ENCODE measurements at regions not wholly inside any gene's neighbourhood (a gene's known extent, or its start where the extent isn't known, plus 50 kb on each side); places are given as distances from the start of the nearest gene placed in this dataset.

DNA sequence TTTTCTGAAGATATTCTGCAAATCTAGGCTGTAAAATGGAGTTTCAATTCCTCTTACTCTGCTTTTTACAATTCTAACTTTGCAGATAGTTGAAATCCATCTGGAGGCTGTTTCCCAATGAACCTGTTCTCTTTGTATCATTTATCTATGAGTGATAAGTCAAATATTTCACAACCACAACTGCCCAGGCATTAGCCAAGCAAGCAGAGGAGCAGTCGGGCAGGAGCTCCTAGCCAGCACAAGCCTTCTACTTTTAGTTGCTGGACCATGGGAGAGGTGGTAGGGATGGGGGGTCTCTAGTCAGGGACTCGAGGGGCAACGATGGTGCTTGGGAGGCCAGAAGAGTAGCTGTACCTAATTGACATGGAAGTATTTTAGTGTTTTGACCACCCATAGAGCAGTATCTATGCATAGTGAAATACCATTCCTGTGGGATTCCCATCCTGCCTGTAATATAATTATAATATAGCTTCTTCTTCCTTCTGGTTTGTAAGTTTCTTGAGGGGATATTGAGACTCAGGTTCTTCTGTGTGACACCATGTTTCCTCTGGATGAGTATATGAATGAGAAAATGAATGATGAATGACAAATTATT, 353.5 kb upstream of the IL12A start:
- no peak for DNase-seq (ENCODE audit: low read depth in 4 of 4, low spot score in 2 of 4)

GRCh38 chr3:159637883-159638542, 350.6 kb upstream of the IL12A start:
- no peak for DNase-seq (ENCODE audit: low read depth in 4 of 4, low spot score in 2 of 4)

DNA sequence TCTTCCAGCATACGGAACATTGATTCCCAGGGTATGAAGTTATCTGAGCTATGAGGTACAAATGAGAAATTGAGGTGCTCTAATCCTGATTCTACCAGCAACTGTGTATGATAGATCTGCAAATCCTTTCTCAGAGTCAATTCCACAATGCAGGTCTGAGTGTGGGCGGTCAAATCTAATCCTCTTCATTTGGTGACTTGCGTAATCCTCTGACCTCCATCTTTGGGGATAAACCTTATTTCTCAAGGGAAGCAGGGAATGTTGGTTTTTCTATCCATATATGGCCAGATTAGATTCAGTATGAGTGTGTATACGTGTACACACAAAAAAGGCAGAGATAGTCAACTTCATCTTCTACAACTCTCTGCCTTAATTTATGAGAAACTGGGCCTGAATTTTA, 348.4 kb upstream of the IL12A start:
- DNase-seq (ENCODE audit: low read depth in 4 of 4, low spot score in 2 of 4), result no peak

GRCh38 chr3:159643406-159643805, 345.2 kb upstream of the IL12A start:
- DNase-seq (ENCODE audit: low read depth in 4 of 4, low spot score in 2 of 4), result no peak

DNA sequence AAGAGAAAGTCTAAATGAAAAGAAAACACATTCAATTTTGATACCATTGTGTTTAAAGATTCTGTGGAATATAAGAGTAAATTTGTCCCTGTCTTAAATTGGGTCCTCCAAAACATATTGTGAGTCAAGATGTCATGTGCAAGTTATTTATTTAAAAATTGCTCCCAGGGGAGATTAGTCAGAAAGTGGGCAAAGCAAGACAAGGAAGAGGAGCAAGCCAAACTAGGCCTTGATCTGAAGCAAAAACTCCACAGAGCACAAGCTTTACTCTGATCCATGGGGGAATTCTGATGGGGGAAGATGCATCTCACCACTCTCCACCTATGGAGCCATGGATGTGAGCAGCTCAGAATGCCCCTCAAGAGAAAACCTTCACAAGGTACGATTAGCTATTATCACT, 342.8 kb upstream of the IL12A start:
- no peak for DNase-seq (ENCODE audit: low read depth in 4 of 4, low spot score in 2 of 4)

DNA sequence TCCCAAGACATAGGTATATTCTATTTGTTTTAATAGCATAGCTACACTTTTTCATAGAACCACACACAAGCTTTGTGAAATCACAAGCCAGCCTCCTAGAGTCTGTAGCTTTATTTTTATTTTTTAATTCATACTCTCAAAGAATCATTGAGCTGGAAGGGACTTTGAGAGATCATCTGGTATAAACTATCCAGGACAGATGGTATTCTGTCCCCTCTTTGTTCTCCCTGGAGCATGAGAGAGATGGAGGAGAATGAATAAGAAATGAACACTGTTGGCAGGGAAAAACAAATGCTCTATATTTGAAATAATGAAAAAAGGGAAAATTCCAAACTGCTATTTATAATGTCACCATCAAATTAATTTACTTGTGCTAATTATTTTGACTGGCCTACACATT, 338.7 kb upstream of the IL12A start:
- DNase-seq (ENCODE audit: low read depth in 4 of 4, low spot score in 2 of 4), result no peak

DNA sequence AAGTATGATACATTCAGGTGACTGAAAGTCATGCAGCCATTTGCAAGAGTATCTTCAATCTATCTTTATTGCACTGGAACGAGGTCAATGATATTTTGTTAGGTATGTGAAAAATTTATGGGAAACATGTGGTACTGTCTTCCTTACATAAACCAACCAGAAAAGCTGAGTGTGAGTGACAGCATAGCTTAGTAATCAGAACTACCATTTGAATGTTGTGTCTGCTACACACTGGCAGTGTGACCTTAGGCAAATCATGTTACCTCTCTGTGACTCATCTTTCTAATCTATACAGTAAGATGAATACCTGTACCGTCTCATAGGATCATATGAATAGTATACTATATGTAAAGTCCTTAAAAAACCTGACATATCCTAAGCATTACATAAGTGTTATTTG, 337.9 kb upstream of the IL12A start:
- DNase-seq (ENCODE audit: low read depth in 4 of 4, low spot score in 2 of 4), result no peak

- no peak for DNase-seq (ENCODE audit: low read depth in 4 of 4, low spot score in 2 of 4)
Observed at GRCh38 chr3:159652452-159652851, 336.2 kb upstream of the IL12A start.

GRCh38 chr3:159654183-159655134, 334.2 kb upstream of the IL12A start:
- DNase-seq (ENCODE audit: low read depth in 4 of 4, low spot score in 2 of 4), result no peak

DNA sequence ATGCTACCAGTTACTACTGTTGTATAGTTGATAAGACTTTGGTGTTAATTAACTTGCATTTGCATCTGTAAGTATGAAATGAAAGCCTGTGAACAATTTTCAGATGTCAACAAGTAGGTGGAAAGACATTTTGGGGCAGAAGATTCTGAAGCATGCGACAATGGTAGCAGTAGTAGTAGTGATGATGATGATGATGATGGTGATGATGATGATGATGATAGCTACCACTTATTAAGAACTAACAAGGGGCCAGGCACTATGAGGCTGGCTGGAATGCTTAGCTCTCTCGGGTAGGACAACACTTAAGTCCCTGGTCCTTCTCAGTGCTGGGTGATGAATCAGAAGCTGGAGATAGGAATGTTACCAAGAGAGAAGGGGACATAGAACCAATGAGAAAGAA, 333.4 kb upstream of the IL12A start:
- no peak for DNase-seq (ENCODE audit: low read depth in 4 of 4, low spot score in 2 of 4)

GRCh38 chr3:159657176-159657575, 331.5 kb upstream of the IL12A start:
- no peak for DNase-seq (ENCODE audit: low read depth in 4 of 4, low spot score in 2 of 4)

- DNase-seq (ENCODE audit: low read depth in 4 of 4, low spot score in 2 of 4), result no peak
Observed at GRCh38 chr3:159657629-159658028, 331.0 kb upstream of the IL12A start.

- DNase-seq (ENCODE audit: low read depth in 4 of 4, low spot score in 2 of 4), result no peak
Observed at GRCh38 chr3:159660326-159660725, 328.3 kb upstream of the IL12A start.

- no peak for DNase-seq (ENCODE audit: low read depth in 4 of 4, low spot score in 2 of 4)
Observed at GRCh38 chr3:159660901-159661300, 327.7 kb upstream of the IL12A start.

- no peak for DNase-seq (ENCODE audit: low read depth in 4 of 4, low spot score in 2 of 4)
Observed at GRCh38 chr3:159662549-159662948, 326.1 kb upstream of the IL12A start.

GRCh38 chr3:159664006-159664405, 324.6 kb upstream of the IL12A start:
- no peak for DNase-seq (ENCODE audit: low read depth in 4 of 4, low spot score in 2 of 4)

- no peak for DNase-seq (ENCODE audit: low read depth in 4 of 4, low spot score in 2 of 4)
Observed at GRCh38 chr3:159664653-159665052, 324.0 kb upstream of the IL12A start.

- no peak for DNase-seq (ENCODE audit: low read depth in 4 of 4, low spot score in 2 of 4)
Observed at GRCh38 chr3:159667261-159667660, 321.4 kb upstream of the IL12A start.

- no peak for DNase-seq (ENCODE audit: low read depth in 4 of 4, low spot score in 2 of 4)
Observed at GRCh38 chr3:159668461-159668860, 320.2 kb upstream of the IL12A start.

DNA sequence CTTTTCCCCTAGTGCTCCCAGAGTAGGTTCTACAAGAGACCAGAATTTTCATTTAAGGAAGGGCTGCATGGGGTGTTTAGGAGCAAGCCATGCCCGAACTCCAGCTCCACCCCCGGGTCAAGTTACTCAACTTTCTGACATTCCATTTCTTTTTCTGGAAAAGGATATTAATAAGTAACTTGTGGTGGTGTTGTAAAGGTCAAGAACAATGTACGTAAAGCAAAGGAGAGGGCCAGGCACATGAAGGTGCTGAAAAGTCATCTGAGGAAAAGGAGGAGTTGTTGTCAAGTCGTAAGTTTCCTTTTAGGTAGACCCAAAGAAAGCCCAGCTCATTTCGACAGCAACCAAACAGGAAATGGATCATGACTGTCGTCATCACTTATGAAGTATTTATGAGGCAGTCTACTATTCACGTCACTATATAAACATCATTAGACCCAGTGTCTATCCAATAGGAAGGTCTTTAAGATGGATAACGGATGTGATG, 319.6 kb upstream of the IL12A start:
- peak in 1 of 4 donors; percentile 12 for DNase-seq (ENCODE audit: low read depth in 4 of 4, low spot score in 2 of 4)

GRCh38 chr3:159669766-159670165, 318.9 kb upstream of the IL12A start:
- no peak for DNase-seq (ENCODE audit: low read depth in 4 of 4, low spot score in 2 of 4)

All from left renal cortex interstitium (tissue), 4 donors.